NCI-H1436 treated with DMSO at 0.1 percent for 48 hours (cell line): ENCODE measurements at regions not wholly inside any gene's neighbourhood (a gene's known extent, or its start where the extent isn't known, plus 50 kb on each side); places are given as distances from the start of the nearest gene placed in this dataset.

Source experiments
- DNase-seq: peaks from one replicate; lab custom pipeline; 2025; lab: John Stamatoyannopoulos, UW

GRCh38 chr13:65034266-65034665 is 2195.9 kb downstream of the PCDH9 start:
- DNase-seq, result no peak

- no peak for DNase-seq
Observed at GRCh38 chr13:65032825-65033224, 2197.3 kb downstream of the PCDH9 start.

GRCh38 chr13:65028101-65028500 is 2202.0 kb downstream of the PCDH9 start:
- DNase-seq, result no peak

GRCh38 chr13:65026505-65026904 is 2203.6 kb downstream of the PCDH9 start:
- DNase-seq, result no peak

GRCh38 chr13:65011378-65011777 is 2218.8 kb downstream of the PCDH9 start:
- no peak for DNase-seq

GRCh38 chr13:64997438-64997837 is 2232.7 kb downstream of the PCDH9 start:
- DNase-seq, result no peak

- DNase-seq, result no peak
Observed at GRCh38 chr13:64993514-64994164, 2236.5 kb downstream of the PCDH9 start.

- no peak for DNase-seq
Observed at GRCh38 chr13:64992314-64992713, 2237.8 kb downstream of the PCDH9 start.

GRCh38 chr13:64985075-64985474 is 2245.1 kb downstream of the PCDH9 start:
- DNase-seq, result no peak

- DNase-seq, result no peak
Observed at GRCh38 chr13:64962404-64962803, 2267.7 kb downstream of the PCDH9 start.

GRCh38 chr13:64959276-64959675 is 2270.9 kb downstream of the PCDH9 start:
- DNase-seq, result no peak

GRCh38 chr13:64958106-64958505 is 2272.0 kb downstream of the PCDH9 start:
- DNase-seq, result no peak

GRCh38 chr13:64938660-64939059 is 2291.5 kb downstream of the PCDH9 start:
- no peak for DNase-seq

- DNase-seq, result no peak
Observed at GRCh38 chr13:64937302-64937701, 2292.8 kb downstream of the PCDH9 start.

GRCh38 chr13:64936879-64937278 is 2293.3 kb downstream of the PCDH9 start:
- DNase-seq, result no peak

GRCh38 chr13:64935441-64935840 is 2294.7 kb downstream of the PCDH9 start:
- no peak for DNase-seq

- DNase-seq, result no peak
Observed at GRCh38 chr13:64934569-64935362, 2295.4 kb downstream of the PCDH9 start.

- DNase-seq, result no peak
Observed at GRCh38 chr13:64930636-64931035, 2299.5 kb downstream of the PCDH9 start.

- DNase-seq, result no peak
Observed at GRCh38 chr13:64928696-64929499, 2301.2 kb downstream of the PCDH9 start.

- no peak for DNase-seq
Observed at GRCh38 chr13:64925727-64926126, 2304.4 kb downstream of the PCDH9 start.

- no peak for DNase-seq
Observed at GRCh38 chr13:64925284-64925683, 2304.9 kb downstream of the PCDH9 start.

GRCh38 chr13:64924401-64924800 is 2305.7 kb downstream of the PCDH9 start:
- no peak for DNase-seq

- no peak for DNase-seq
Observed at GRCh38 chr13:64917566-64917965, 2312.6 kb downstream of the PCDH9 start.
